GM19455 (cell line): ENCODE measurements at regions not wholly inside any gene's neighbourhood (a gene's known extent, or its start where the extent isn't known, plus 50 kb on each side); places are given as distances from the start of the nearest gene placed in this dataset.

Source experiments
- ATAC-seq: cut with Tn5 transposase; IDR thresholded peaks from one replicate; pipeline ENCODE4 v1.9.1; 2021; ENCODE audit not compliant: unreplicated experiment

DNA sequence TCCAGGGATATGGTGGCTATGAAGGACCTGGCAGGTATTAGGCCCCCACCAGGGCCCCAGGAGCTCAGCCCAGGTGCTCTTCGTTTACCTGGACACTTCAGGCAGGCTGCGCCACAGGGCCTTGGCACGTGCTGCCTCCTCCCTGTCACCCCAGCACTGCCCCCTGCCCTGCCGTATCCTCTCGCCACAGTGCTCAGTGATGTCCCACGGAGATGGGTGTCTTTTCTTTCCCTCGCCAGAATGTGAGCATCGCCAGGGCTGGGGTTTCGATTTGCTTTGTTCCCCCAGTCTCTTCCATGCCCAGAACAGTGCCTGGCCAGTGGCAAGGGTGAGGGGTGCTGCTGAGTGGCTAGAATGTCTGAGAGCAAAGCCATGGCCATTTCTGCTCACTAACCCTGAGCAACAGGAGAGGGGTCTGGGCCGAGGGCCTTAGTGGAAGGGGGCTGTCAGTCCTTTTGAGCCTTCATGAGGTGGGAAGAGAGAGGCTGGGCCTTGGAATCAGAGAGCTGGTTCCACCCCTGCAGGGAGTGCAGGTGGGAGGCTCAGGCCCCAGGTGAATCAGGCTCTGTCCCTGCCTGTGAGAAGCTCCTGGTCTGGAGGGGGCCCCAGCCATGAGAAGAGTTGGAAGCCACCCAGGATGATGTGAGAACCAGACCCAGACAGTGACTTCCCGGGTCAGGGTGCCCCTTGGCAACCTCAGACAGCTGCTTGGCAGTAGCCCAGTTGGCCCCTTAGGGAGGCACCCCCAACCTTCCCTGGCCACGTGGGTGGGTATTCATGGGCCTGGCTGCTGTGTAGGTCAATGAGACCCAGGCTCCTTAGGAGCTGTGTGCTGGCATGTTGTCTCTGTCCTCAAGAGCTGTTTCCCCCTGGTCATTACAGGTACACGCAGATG lies 129.9 kb upstream of the HS6ST1 start:
- no peak for ATAC-seq

GRCh38 chr2:128449226-128450061 lies 130.8 kb upstream of the HS6ST1 start:
- no peak for ATAC-seq

- ATAC-seq: no peak
Observed at GRCh38 chr2:128450211-128451024, 131.8 kb upstream of the HS6ST1 start.

- ATAC-seq: no peak
Observed at GRCh38 chr2:128451084-128452023, 132.7 kb upstream of the HS6ST1 start.

DNA sequence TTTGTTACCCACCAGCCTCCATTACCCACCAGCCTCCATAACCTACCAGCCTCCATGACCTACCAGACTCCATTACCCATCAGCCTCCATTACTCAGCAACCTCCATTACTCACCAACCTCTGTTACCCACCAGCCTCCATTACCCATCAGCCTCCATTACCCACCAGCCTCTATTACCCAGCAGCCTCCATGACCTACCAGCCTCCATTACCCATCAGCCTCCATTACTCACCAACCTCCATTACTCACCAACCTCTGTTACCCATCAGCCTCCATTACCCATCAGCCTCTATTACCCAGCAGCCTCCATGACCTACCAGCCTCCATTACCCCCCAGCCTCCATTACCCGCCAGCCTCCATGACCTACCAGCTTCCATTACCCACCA lies 133.3 kb upstream of the HS6ST1 start:
- ATAC-seq: no peak

- no peak for ATAC-seq
Observed at GRCh38 chr2:128452536-128453530, 134.2 kb upstream of the HS6ST1 start.

GRCh38 chr2:128454980-128455720 lies 136.5 kb upstream of the HS6ST1 start:
- no peak for ATAC-seq

DNA sequence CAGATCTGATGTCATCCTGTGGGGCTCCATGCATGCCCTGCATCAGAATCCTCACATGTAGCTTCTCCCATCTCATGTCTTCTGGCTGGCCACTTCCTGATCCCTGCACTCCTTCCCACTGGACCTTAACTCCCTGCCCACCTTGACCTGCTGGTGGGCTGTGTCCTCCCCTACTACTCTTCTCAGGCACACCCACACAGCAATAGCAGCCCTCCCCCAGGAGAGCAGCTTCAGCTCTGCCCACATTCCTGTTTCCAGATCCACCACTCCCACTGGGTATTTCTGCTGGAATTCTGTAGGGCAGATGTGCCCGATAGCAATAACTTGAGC lies 137.0 kb upstream of the HS6ST1 start:
- ATAC-seq: no peak

GRCh38 chr2:128456281-128456680 lies 137.6 kb upstream of the HS6ST1 start:
- no peak for ATAC-seq

GRCh38 chr2:128457006-128457604 lies 138.4 kb upstream of the HS6ST1 start:
- no peak for ATAC-seq

- no peak for ATAC-seq
Observed at GRCh38 chr2:128457716-128458115, 139.0 kb upstream of the HS6ST1 start.

DNA sequence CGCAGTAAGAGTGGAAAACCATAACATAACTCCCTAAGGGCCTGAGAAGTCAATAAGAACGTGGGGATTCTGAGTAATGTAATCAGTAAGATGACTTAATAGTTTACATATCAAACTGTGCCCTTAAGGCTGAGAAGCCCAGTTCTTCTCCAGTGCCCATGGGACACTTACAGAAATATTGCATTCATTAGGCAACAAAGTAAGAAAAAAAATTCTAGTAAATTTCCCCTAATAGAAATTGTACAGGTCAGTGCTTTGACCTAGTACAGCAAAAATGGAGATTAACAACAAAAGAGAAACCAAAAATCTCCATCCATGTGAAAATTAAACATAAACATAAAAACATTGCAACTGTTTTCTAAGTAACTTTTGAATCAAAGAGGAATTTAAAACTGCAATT lies 139.8 kb upstream of the HS6ST1 start:
- ATAC-seq: no peak

DNA sequence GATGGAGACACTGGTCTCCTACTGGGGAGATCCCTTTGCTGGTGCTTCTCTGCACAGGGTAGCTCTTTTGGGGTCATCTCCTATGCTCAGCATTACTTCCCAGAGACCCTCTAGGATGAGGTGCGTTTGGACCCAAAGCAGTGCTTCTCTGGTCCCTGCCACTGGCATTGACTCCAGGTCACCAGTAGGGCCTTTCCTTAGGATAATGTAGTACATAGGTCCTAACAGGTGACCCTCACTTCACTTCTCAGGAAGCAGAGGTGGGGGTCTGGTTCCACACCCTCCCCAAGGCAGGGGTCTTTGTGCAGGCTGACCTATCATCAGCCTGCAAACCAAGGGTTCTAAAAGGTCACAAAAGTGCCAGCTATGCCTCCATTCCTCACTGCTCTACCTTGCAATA lies 145.8 kb upstream of the HS6ST1 start:
- no peak for ATAC-seq

GRCh38 chr2:128465246-128466170 lies 146.8 kb upstream of the HS6ST1 start:
- no peak for ATAC-seq

DNA sequence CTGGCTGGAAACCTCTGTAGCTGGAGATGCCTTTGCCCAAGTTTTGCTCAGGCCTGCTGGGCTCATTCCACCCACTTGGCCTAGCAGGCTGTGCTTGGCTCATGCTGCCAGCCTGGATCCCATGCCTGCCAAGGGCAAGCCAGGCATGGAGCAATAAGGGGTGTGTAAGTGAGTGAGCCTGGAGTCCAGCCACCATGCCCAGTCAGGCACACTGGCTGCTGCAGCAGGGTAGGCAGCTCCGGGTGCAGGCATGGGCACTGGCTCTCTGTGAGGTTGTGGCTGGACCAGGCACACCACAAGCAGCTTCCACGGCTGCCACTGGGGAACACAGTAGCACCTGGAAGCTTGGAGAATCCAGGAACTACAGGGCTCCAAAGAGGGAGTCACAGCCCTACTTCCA lies 147.7 kb upstream of the HS6ST1 start:
- no peak for ATAC-seq

GRCh38 chr2:128466776-128467175 lies 148.1 kb upstream of the HS6ST1 start:
- no peak for ATAC-seq
